ENCODE measurements at regions not wholly inside any gene's neighbourhood (a gene's known extent, or its start where the extent isn't known, plus 50 kb on each side); places are given as distances from the start of the nearest gene placed in this dataset.
"Not testable (repeated sequence)": the region's sequence is repeated elsewhere in the genome, so short reads cannot be mapped to it uniquely, and the experiment has no call there.

DNA sequence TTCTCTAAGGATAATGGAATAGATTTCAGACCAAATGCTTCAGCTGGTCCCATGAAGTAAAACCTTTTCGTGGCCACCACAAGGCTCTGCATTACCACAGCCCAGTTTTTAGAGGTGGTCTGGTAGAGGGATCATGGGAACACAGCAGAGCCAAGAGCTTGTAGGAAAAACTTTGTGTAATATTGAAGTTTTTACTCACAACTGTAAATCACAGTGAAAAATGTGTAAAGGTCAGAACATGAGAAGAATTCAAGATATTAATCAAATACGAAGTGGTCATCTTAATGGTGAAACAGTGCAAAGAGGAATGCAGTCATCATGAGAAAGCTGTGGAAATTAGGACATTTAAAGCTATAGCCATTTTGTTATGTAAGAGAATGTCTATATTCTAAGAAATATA is 197.5 kb downstream of the NPR3 start:
- ATAC-seq (no peak), DNase-seq (ENCODE audit: missing footprints) (no peak)
- intact Hi-C loops (cut with DNase I) = no loop called here

DNA sequence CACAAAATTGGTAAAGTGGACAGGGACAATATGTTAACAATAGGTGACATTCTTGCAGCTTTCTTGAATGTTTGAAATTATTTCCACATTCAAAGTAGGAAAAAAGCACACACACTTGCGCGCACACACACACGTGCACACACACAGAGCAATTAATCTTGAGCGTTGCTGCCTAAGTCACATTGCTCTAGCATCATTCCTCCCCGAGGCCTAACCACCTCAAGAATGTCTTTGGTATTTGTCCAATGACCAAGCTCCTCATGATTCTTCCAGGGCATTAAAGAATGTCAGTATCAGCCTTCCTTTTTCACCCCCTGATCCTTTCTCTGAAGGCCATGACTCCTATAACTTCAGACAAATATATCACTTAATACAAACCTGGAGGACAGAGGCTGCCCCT is 198.1 kb downstream of the NPR3 start:
- ATAC-seq (no peak), DNase-seq (ENCODE audit: missing footprints) (no peak)

DNA sequence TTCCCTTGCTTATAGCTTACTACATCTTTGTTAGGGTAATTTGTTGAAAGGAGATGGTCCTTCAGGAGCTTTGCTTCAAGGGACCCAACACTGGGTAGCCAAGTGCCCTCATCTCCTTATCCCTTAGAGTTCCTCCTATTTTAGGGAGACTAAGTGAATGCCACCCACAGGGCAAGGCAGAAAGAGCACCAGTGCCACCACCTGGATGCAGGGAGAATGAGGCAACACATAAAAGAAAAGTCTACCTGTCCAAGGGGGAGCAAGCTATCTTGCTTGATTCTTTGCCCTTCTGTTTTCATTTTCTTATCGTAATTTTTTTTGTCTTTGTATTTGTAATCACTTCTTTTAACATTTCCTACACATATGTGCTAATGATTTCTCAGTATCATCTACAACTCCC is 205.5 kb downstream of the NPR3 start:
- ATAC-seq (no peak), DNase-seq (ENCODE audit: missing footprints) (no peak)
- intact Hi-C loops (cut with DNase I) = no loop called here

More for the DNA sequence above, 198.1 kb downstream of the NPR3 start:
- intact Hi-C loops (cut with DNase I) = no loop called here

DNA sequence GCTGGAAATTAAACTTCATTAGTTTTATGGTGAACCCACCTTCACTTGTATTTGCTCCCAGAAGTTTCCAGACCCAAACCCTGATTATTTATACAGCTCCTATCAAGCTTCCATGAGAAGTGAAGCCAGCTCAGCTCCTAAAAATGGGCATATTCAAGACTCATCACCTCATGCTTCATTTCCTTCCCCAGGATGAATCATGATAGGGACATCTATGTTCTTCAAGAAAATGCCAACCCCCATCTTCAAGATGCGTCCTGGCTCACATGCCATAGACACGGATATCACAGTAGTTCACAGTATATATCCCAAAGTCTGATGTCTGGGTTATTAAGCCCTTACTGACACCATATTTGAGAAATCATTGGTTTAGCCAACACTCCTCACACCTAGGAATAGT is 217.6 kb downstream of the NPR3 start:
- ATAC-seq (no peak), DNase-seq (ENCODE audit: missing footprints) (no peak)
- intact Hi-C loops (cut with DNase I) = no loop called here

DNA sequence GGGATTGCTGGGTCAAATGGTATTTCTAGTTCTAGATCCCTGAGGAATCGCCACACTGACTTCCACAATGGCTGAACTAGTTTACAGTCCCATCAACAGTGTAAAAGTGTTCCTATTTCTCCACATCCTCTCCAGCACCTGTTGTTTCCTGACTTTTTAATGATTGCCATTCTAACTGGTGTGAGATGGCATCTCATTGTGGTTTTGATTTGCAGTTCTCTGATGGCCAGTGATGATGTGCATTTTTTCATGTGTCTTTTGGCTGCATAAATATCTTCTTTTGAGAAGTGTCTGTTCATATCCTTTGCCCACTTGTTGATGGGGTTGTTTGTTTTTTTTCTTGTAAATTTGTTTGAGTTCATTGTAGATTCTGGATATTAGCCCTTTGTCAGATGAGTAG is 220.3 kb downstream of the NPR3 start:
- ATAC-seq; intact Hi-C loops (cut with DNase I); DNase-seq (ENCODE audit: missing footprints): not testable (repeated sequence)

DNA sequence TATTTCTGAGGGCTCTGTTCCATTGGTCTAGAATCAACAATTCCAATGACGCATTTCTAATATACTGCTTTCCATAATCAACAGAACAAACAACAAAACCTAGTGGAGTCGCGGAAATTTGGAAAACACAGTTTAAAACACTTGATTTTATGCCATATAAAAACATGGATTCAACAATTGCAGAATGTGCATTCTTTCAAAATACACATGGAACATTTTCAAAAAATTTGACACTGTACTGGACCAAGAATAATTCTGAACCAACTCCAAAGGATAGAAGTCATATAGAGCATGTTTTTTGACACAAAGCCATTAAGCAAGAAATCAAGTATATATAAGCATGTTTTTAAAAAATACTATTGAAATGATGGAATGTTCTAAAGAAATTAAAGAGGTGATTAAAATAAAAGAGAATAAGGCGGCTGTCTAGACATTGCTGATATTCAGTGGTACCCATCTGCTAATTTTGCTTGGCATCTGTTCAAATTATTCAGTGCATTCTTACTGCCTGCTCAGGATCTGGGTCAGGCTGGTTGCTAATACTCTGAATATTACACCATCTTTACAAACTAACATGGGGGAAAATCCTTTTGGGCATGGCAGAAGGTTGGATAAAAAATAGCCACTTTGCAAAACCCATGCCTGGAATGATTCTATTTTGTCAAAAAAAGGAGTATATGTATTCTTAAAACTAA is 221.3 kb downstream of the NPR3 start:
- DNase-seq (ENCODE audit: missing footprints) = no peak
- ATAC-seq = no peak
- intact Hi-C loops (cut with DNase I) = no loop called here

DNA sequence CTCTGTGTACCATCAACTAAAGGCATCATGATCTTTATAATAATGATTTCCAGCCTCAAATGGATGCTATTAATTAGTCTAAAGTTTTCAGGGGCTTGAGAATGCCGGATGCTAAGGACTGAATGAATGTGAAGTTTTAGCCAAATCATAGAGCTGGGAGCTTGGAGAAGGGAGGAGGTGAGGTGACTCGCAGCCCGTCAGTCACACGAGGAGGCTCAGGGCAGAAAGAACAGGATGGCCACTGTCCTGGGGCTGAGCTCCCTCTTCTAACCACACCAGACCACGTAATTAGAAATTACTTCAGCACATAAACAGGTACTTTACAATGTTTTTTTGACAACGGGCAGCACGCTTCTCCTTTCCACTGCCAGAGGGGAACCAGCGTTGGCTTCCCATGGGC is 222.6 kb downstream of the NPR3 start:
- DNase-seq (ENCODE audit: missing footprints) = no peak
- ATAC-seq = no peak
- intact Hi-C loops (cut with DNase I) = no loop called here

DNA sequence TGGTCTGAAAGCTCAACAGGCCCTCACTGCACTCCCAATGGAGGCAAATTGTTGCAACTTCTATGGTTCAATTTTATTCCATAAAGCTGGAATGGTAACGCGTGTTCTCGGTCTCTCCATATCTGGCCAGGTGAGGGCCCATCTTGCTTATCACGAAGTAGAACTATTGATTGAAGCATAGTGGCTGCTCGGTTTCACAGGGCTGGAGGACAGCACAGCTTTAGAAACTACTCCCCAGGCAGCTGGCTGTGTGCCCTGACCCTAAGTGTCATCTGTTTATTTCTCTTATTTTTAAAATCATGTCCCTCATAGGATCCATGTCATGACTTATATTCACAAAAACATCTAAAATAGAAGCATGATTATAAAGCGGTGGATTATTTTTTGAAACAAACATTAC is 223.4 kb downstream of the NPR3 start:
- intact Hi-C loops (cut with DNase I) = no loop called here
- ATAC-seq (no peak), DNase-seq (ENCODE audit: missing footprints) (no peak)

DNA sequence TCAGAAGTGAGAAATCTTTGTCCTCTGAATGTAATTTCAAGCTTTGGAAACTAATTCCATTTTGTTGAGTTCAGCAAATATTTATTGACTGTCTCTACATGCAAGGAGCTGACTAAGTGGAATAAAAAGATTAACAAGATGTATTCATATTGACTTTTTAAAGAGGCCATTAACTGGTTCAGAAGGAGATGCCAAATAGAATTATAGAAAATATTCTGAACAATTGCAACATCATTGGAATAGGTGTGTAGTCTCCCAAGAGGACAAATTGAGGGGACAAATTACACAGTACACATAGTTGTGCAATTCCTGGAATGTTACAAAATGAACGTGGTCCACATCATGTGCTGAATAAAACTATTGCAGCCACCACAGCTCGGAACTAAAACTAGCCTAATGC is 224.2 kb downstream of the NPR3 start:
- intact Hi-C loops (cut with DNase I) = no loop called here
- DNase-seq (ENCODE audit: missing footprints) = no peak
- ATAC-seq = no peak

DNA sequence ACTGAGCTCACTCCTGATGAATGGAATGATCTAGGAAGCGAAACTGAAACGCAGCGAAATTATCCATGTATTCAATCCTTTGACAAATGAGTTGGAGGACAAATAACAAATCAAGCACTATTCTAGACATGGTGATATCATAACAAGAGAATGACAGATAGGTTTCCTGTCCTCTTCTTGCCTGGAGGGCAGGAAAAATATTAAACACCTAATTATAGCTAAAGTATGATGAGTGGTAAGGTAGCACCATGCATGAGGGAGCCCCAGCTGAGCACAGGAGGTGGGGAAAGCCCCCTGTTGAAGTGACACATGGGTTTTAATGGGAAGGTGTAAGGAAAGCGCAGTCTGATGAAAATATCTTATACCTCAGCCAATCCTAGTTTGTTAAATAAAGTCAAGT is 225.2 kb downstream of the NPR3 start:
- intact Hi-C loops (cut with DNase I) = no loop called here
- ATAC-seq = no peak
- DNase-seq (ENCODE audit: missing footprints) = no peak

DNA sequence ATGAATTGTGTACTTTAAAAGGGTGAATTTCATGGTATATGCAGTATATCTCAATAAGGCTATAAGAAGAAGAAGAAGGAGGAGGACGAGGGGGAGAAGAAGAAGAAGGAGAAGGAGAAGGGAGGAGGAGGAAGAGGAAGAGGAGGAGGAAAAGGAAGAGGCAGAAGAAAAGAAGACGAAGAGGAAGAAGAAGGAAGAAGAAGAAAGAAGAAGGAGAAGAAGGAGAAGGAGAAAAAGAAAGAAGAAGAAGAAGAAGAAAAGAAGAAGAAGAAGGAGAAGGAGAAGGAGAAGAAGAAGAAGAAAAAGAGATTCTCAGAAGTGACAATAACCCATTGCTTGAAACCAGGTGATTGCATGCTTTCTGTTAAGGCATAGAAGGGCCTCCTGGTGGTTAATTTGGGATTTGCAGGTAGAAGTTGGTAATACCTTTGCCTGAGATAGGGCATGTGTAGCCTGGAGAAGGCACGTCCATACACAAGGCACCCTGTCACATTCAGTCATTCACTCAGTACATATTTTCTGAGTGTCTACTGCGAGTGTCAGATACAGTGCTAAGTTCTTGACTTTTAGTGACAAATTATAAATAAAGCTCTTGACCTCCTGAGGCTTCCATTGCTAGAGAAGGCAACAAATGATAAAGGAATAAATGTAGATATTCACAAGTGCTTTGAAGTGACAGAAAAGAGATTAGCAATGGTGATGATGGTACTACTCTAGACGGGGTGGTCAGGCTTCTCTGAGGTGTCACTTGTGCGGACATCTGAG is 231.3 kb downstream of the NPR3 start:
- intact Hi-C loops (cut with DNase I) = no loop called here
- DNase-seq (ENCODE audit: missing footprints) (no peak), ATAC-seq (no peak)

DNA sequence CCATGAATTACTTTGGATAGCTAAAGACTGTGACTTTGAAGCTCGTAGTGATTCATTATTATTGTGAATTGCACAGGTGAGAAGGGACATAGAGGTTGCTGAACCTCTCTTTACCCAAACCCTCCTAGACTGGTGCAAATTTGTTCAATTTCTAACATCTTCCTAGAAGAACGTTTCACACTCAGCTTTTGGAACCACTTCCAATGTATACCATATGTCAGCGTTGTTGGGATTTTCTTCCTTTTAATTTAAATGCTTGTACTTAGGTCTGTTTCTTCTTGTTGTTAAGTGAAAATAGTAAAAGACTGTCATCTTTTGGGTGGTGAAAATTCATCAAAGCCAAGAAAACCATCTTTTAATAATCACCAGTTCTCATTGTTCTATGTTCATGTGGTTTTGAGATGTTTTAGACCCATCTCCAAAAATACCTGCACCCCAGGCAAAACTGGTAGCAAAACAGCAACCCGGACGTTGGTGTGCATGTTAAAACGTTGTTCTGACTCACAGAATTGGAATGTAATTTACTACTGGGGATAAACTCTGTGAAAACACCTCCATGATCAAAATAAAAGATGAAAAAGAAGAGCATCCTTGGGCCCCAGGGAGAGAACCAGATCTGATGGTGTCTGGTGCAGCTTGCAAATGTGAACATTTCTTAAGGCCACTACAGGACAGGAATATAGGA is 238.3 kb downstream of the NPR3 start:
- ATAC-seq (no peak), DNase-seq (ENCODE audit: missing footprints) (no peak)
- intact Hi-C loops (cut with DNase I) = no loop called here

DNA sequence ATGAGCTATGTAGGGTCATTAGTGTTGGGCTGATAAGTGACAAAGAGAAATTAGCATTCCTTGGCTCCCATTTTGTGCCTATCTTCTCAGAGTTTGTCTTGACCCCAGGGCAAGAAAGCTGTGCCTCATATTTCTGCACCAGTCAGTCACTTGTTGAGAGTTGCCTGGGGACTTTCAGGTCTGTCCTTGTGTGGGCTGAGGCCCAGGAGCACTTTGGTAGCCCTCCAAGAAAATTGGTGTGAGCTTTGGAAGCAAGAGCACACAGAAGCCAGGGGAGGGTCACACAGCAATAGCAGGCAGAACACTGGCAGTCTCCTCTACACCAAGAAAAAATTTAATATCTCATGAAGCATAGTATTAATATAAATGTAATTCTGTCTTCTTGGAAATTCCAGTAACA is 239.9 kb downstream of the NPR3 start:
- intact Hi-C loops (cut with DNase I) = no loop called here
- DNase-seq (ENCODE audit: missing footprints) = no peak
- ATAC-seq = peak; percentile 59

DNA sequence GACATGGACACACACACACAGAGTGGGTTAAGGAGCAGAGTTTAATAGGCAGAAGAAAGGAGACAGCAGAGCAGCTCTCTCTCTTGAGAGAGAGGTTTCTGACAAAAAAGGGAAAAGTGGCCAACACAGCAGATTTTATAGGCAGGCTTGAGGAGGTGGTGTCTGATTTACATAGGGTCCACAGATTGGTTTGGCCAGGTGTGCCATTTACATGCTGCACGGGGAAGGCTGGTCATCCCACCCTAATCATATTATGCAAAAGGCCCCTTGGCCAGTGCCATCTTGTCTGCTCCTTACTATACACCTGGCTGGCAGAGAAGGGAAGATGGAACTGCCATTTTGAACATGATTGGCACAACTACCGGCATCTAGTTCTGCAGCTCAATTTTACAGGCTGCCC is 240.8 kb downstream of the NPR3 start:
- ATAC-seq (no peak), DNase-seq (ENCODE audit: missing footprints) (no peak)
- intact Hi-C loops (cut with DNase I) = no loop called here

DNA sequence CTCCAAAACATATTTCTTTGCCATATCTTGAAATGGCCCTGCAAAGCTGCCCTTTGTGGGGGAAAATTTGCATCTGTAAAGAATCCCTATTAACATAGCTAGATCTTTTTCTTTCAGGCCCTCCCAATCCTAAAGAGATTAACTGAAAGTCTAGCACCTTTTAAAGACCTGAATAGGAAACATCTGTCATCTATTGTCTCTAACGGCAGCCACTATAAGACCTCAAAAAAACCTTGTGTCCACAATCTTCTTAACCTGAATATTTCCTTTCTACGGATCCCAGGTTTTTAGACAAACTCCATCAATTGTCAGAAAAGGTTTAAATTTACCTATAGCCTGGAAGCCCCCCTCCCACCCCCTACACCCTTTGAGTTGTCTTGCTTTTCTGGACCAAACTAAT is 241.3 kb downstream of the NPR3 start:
- DNase-seq (ENCODE audit: missing footprints); intact Hi-C loops (cut with DNase I); ATAC-seq: not testable (repeated sequence)

DNA sequence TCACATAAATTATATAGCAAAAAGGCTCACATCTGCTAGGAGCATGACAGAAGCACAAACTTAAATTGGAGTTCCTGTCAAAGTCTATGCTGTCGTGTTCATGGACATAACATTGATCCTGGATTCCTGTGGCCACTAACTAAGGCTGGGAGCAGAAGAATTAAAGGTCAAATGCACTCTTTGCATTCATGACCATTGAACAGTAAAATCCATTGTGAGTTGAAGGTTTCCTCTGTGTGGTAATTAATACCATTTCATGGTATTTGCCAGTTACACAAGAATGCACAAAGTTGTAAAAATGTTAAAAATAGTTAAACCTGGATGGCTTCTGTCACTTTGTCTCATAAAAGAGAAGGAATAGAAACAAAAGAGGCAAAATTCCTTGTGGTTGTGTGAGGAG is 242.6 kb downstream of the NPR3 start:
- intact Hi-C loops (cut with DNase I) = no loop called here
- ATAC-seq (no peak), DNase-seq (ENCODE audit: missing footprints) (no peak)

DNA sequence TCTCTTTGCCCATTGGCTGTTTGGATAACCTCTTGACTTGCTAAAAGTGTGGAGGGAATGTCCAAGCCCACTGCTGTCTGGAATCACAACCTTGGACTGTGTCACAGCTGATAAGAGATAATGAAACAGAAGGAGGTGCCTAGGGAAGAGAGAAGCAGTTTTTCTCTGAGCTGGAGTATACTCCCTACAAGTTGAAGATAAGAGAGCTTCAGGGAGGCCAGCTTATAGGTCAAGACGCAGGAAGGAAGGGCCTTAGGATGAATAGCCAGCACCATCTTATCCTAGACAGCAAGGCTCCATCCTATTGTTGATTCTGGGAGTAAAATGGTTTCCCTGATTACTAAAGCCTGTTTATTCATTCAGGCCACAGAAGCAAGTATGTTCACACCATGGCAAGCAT is 244.7 kb downstream of the NPR3 start:
- no peak for DNase-seq (ENCODE audit: missing footprints)
- no peak for ATAC-seq
- intact Hi-C loops (cut with DNase I) = no loop called here

DNA sequence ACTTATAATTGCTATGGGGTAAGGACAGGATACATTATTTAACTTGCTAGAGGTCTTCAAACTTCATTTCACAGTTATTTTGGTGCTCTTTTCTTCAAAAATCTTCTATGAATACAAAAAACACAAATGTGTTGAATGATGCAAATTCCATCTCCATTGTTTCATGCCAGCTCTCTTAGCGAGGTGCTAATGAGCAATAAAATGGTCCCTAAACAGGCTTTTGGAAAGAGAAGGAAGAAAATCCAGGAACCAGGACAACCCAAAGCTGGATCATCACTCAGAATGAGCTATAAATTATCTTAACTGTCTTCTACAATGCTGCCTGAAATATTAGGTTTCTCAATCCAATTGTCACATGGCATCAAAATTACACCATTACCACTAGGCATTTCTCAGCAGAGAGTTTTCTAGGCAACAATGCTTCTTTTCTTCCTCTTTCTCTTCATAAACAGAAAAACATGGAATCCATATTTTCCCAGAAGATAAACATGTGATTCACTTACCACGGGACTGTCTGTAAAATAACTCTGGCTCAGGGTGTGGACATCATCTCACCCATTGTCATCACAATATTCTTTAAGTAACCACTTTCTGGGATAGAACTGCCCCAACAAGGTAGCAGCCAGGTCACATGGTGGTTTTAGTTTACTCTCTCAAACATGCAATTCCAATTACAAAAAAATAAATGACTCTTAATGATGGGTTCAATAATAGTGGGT is 249.4 kb downstream of the NPR3 start:
- DNase-seq (ENCODE audit: missing footprints) (no peak), ATAC-seq (no peak)
- intact Hi-C loops (cut with DNase I) = no loop called here

DNA sequence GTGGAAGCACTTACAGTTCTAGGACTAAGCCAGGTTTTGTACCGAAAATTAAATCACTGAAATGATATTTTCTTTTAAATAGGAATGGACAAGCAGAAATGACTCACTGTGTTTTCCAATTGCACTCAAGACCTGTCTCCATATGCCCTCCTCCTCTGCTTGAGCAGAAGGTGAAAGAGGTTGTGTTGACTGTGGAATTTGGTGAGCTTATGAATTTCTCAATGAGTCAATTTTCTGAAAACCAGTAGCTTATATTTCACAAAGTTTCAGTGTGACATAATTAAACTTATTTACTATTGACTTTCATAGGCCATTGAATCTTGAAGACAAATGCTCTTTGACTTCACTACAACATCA is 249.9 kb downstream of the NPR3 start:
- DNase-seq (ENCODE audit: missing footprints) (no peak), ATAC-seq (no peak)
- intact Hi-C loops (cut with DNase I) = no loop called here

DNA sequence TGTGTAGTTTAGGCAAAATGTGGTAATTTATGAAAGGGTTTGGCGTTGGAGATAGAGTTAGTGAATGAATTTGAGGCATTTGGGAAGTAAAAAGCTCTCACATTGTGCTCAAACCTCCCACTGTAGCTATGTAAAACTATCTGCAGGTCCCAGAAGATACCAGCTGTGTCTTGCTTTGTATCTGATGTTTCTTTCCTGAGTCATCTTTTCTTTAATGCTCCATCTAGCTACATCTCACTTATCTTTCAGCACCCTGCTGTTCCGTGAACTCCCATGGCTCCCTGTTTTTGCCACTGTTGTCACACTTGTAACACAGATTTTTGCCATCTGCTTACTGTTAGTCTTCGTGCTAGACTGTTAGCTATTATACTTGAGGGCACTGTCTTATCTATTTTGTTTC is 253.1 kb downstream of the NPR3 start:
- ATAC-seq (no peak), DNase-seq (ENCODE audit: missing footprints) (no peak)
- intact Hi-C loops (cut with DNase I) = no loop called here

Data from Right ventricle myocardium inferior (tissue), 1 donor.